Skeletal muscle tissue (tissue), 3 donors: ENCODE measurements at regions not wholly inside any gene's neighbourhood (a gene's known extent, or its start where the extent isn't known, plus 50 kb on each side); places are given as distances from the start of the nearest gene placed in this dataset.

Source experiments
- H3K27ac ChIP-seq: one replicate; pipeline ENCODE4 v1.7.0; 2013; ENCODE audit warnings: mild to moderate bottlenecking, low read depth, low read length, inconsistent platforms
- H3K27me3 ChIP-seq, 3 donors: one replicate each; pipeline ENCODE4 v1.7.0; 2013; ENCODE audit warnings: low read length in 3 of 3; ENCODE audit not compliant: control insufficient read depth in 3 of 3, insufficient read depth in 3 of 3
- H3K36me3 ChIP-seq, 3 donors: one replicate each; pipeline ENCODE4 v1.7.0; 2013; ENCODE audit warnings: low read length in 3 of 3; ENCODE audit not compliant: control insufficient read depth in 3 of 3, insufficient read depth in 3 of 3
- H3K4me1 ChIP-seq, 3 donors: one replicate each; pipeline ENCODE4 v1.7.0; 2013; ENCODE audit warnings: low read length in 3 of 3, mild to moderate bottlenecking in 3 of 3; ENCODE audit not compliant: control insufficient read depth in 3 of 3, insufficient read depth in 3 of 3
- H3K4me3 ChIP-seq, 3 donors: one replicate each; pipeline ENCODE4 v1.7.0; 2013; ENCODE audit warnings: low read length in 3 of 3
- H3K9ac ChIP-seq, 3 donors: one replicate each; pipeline ENCODE4 v1.7.0; 2013; ENCODE audit warnings: low read length in 3 of 3, mild to moderate bottlenecking in 3 of 3, moderate library complexity in 2 of 3, low read depth in 1 of 3
- H3K9me3 ChIP-seq, 3 donors: one replicate each; pipeline ENCODE4 v1.7.0; 2013; ENCODE audit warnings: low read length in 3 of 3; ENCODE audit not compliant: control insufficient read depth in 3 of 3
- donor health status: Osteomylitis.

GRCh38 chr1:59072583-59072947 lies 224.3 kb upstream of the FGGY start:
- Histone ChIP-seq H3K27ac (no peak overlapping the region), H3K27me3 (no peaks in the 10 kb centered on the region), H3K9ac (no peak overlapping the region), H3K4me1 (peaks cover 3 to 5% (median 3%) of the 10 kb centered on the region in 3 donors), H3K4me3 (no peak overlapping the region), H3K9me3 (no peaks in the 10 kb centered on the region), H3K36me3 (no peaks in the 10 kb centered on the region)

- no peaks in the 10 kb centered on the region for H3K9me3 ChIP-seq
- no peaks in the 10 kb centered on the region for H3K27me3 ChIP-seq
- peaks cover 3 to 5% (median 4%) of the 10 kb centered on the region in 3 donors for H3K4me1 ChIP-seq
- H3K27ac ChIP-seq, result no peak overlapping the region
- no peak overlapping the region for H3K9ac ChIP-seq
- H3K4me3 ChIP-seq, result no peak overlapping the region
- H3K36me3 ChIP-seq, result no peaks in the 10 kb centered on the region
Measured at GRCh38 chr1:59074598-59074997, 222.3 kb upstream of the FGGY start.

GRCh38 chr1:59075021-59075420 lies 221.9 kb upstream of the FGGY start:
- no peak overlapping the region for H3K4me3 ChIP-seq
- peaks cover 3 to 8% (median 5%) of the 10 kb centered on the region in 3 donors for H3K4me1 ChIP-seq
- H3K27ac ChIP-seq, result no peak overlapping the region
- H3K9ac ChIP-seq, result no peak overlapping the region
- H3K36me3 ChIP-seq, result no peaks in the 10 kb centered on the region
- H3K9me3 ChIP-seq, result no peaks in the 10 kb centered on the region
- no peaks in the 10 kb centered on the region for H3K27me3 ChIP-seq

GRCh38 chr1:59076612-59077011 lies 220.3 kb upstream of the FGGY start:
- Histone ChIP-seq H3K9me3 (no peaks in the 10 kb centered on the region), H3K27me3 (no peaks in the 10 kb centered on the region), H3K27ac (no peak overlapping the region), H3K4me1 (peaks cover 3 to 9% (median 5%) of the 10 kb centered on the region in 3 donors), H3K36me3 (no peaks in the 10 kb centered on the region), H3K9ac (no peak overlapping the region), H3K4me3 (no peak overlapping the region)

GRCh38 chr1:59077466-59078069 lies 219.3 kb upstream of the FGGY start:
- Histone ChIP-seq H3K36me3 (no peaks in the 10 kb centered on the region), H3K27me3 (no peaks in the 10 kb centered on the region)

GRCh38 chr1:59078070-59078800 lies 218.7 kb upstream of the FGGY start:
- Histone ChIP-seq H3K27me3 (no peaks in the 10 kb centered on the region), H3K9me3 (no peaks in the 10 kb centered on the region), H3K9ac (no peak overlapping the region), H3K4me3 (no peak overlapping the region), H3K36me3 (no peaks in the 10 kb centered on the region), H3K4me1 (peaks cover 0 to 5% (median 2%) of the 10 kb centered on the region in 3 donors), H3K27ac (no peak overlapping the region)

More at GRCh38 chr1:59077466-59078069, 219.3 kb upstream of the FGGY start:
- H3K4me3 ChIP-seq, result no peak overlapping the region
- no peak overlapping the region for H3K27ac ChIP-seq
- H3K4me1 ChIP-seq, result peaks cover under 1 to 7% (median 2%) of the 10 kb centered on the region in 3 donors
- no peaks in the 10 kb centered on the region for H3K9me3 ChIP-seq
- H3K9ac ChIP-seq, result no peak overlapping the region

GRCh38 chr1:59078866-59079265 lies 218.0 kb upstream of the FGGY start:
- H3K27ac ChIP-seq, result no peak overlapping the region
- H3K36me3 ChIP-seq, result no peaks in the 10 kb centered on the region
- no peak overlapping the region for H3K9ac ChIP-seq
- no peak overlapping the region for H3K4me3 ChIP-seq
- peaks cover under 1 to 6% (median 2%) of the 10 kb centered on the region in 3 donors for H3K4me1 ChIP-seq
- H3K9me3 ChIP-seq, result no peaks in the 10 kb centered on the region
- H3K27me3 ChIP-seq, result no peaks in the 10 kb centered on the region

GRCh38 chr1:59079434-59080140 lies 217.3 kb upstream of the FGGY start:
- no peaks in the 10 kb centered on the region for H3K27me3 ChIP-seq
- no peaks in the 10 kb centered on the region for H3K36me3 ChIP-seq
- no peaks in the 10 kb centered on the region for H3K9me3 ChIP-seq
- peak overlapping the region in 1 of 3 donors; percentile 2 for H3K9ac ChIP-seq
- peaks cover 2 to 13% (median 7%) of the 10 kb centered on the region in 3 donors for H3K4me1 ChIP-seq
- no peak overlapping the region for H3K4me3 ChIP-seq
- no peak overlapping the region for H3K27ac ChIP-seq

- H3K4me1 ChIP-seq, result peaks cover 2 to 13% (median 8%) of the 10 kb centered on the region in 3 donors
- H3K36me3 ChIP-seq, result no peaks in the 10 kb centered on the region
- no peaks in the 10 kb centered on the region for H3K27me3 ChIP-seq
- H3K27ac ChIP-seq, result no peak overlapping the region
- H3K9ac ChIP-seq, result no peak overlapping the region
- H3K4me3 ChIP-seq, result no peak overlapping the region
- no peaks in the 10 kb centered on the region for H3K9me3 ChIP-seq
Measured at GRCh38 chr1:59081181-59081580, 215.7 kb upstream of the FGGY start.

- H3K9ac ChIP-seq, result no peak overlapping the region
- no peaks in the 10 kb centered on the region for H3K36me3 ChIP-seq
- H3K4me3 ChIP-seq, result no peak overlapping the region
- peaks cover under 1 to 13% (median 8%) of the 10 kb centered on the region in 3 donors for H3K4me1 ChIP-seq
- H3K27me3 ChIP-seq, result no peaks in the 10 kb centered on the region
- H3K27ac ChIP-seq, result no peak overlapping the region
- no peaks in the 10 kb centered on the region for H3K9me3 ChIP-seq
Measured at GRCh38 chr1:59081795-59082194, 215.1 kb upstream of the FGGY start.
